GM19035 (cell line): ENCODE measurements at regions not wholly inside any gene's neighbourhood (a gene's known extent, or its start where the extent isn't known, plus 50 kb on each side); places are given as distances from the start of the nearest gene placed in this dataset.
A peak's percentile ranks its signal among the peaks of the same experiment; 100 is the strongest.

Source experiments
- ATAC-seq: cut with Tn5 transposase; IDR thresholded peaks from one replicate; pipeline ENCODE4 v1.9.1; 2021; ENCODE audit not compliant: unreplicated experiment

DNA sequence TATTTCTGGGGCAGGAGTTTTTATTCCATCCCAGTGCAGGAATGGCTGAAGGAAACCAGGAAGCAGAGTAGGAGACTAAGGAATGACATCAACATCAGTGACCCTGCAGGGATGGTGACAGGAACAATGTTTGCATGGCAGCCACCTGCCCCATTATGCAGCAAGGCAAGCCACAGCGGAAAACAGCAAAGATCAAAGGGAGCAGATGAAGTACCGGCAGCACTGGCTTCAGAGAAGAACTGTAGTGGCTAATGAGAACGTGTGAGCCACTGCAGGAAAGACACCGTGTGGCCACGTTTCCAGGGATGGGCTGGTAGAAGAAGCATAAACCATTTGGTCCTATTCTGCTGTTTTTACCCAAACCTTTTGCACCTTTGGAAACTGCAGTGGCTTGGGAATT lies 52.9 kb upstream of the TAB2 start:
- no peak for ATAC-seq

DNA sequence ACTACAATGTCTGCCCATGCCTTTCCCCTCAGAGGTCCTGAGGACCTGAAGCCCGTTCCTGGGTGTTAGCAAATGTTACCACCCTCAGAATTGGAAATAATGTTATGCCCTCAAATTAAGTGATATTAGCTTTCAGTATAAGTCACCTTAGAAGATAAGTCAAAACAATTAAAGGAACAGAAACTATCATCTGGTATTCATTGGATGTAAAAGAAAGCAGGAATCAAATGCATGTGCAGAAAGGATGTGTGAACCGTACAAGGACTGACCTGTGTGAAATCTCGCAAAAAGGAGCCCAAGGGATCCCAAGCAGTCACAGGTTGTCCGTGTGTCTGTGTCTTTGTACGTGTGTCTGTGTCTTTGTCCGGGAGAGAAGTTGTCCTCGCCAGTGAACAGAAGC lies 51.6 kb upstream of the TAB2 start:
- no peak for ATAC-seq

DNA sequence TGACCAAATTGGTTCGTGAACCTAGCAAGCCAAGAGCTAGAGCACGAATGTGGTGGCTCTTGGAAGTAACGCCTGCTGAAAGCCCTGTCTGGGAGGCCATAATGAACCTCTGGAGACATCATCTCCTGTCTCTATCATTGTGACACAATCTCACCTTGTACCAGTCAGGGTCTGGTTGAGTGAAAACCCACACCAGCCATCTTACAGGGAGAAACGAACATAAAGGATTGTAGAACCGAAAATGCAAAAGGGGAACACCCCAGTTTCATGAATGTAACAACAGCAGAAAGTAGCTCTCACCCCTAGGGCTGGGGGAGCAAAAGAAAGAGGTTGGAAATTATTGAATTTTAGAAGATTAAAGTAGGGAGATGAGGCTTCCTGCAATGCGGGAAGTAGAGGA lies 50.9 kb upstream of the TAB2 start:
- ATAC-seq = peak; percentile 79

DNA sequence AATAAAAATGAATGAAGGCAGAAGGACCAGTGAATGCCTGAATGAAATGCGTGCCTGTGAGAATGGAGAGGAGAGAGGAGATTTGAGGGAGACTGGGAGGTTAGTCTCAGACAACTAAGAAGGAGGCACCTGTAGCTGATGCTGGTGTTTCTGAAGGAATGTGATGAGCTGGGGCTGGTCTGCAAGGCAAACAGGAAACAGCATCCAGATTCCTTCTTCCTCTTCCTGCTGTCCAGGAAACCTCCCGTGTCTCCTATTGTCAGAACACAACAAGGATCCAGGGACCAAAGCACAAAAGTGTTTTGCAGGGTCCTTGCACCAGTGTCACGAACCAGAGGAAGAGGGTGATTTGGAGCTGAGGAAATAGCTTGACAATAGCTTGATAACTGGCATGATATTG lies 50.4 kb upstream of the TAB2 start:
- no peak for ATAC-seq

DNA sequence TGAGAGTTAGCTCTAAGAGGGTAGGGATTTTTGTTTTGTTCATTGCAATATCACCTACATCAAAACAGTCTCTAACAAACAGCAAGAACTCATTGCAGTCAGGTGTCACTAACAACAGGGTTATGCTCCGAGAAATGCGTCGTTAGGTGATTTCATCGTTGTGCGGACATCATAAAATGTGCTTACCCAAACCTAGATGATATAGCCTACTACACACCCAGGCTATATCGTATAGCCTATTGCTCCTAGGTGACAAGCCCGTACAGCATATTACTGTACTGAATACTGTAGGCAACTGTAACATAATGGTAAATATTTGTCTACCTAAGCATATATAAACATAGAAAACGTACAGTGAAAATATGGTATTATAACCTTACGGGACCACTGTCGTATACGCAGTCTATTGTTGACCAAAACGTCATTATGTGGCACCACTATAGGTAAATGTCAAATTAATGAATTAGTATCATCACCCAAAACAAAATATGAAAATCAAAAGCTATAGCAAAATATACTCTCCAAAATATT lies 49.9 kb upstream of the TAB2 start:
- ATAC-seq = no peak
